GM23248 (cell line): ENCODE measurements at regions not wholly inside any gene's neighbourhood (a gene's known extent, or its start where the extent isn't known, plus 50 kb on each side); places are given as distances from the start of the nearest gene placed in this dataset.

Experiments
- EZH2 ChIP-seq: fragments of 200-600 bp; sonication (generic); IDR thresholded peaks from 2 replicates; pipeline ENCODE4 v1.6.1; 2018; ENCODE audit warnings: antibody characterized with exemption, mild to moderate bottlenecking; ENCODE audit not compliant: insufficient read depth, poor library complexity, severe bottlenecking
- EZH2phosphoT487 ChIP-seq: fragments of 200-600 bp; sonication (generic); IDR thresholded peaks from 2 replicates; pipeline ENCODE4 v1.6.1; 2018; ENCODE audit warnings: antibody characterized with exemption, moderate library complexity, mild to moderate bottlenecking, low read depth; ENCODE audit not compliant: insufficient read depth

DNA sequence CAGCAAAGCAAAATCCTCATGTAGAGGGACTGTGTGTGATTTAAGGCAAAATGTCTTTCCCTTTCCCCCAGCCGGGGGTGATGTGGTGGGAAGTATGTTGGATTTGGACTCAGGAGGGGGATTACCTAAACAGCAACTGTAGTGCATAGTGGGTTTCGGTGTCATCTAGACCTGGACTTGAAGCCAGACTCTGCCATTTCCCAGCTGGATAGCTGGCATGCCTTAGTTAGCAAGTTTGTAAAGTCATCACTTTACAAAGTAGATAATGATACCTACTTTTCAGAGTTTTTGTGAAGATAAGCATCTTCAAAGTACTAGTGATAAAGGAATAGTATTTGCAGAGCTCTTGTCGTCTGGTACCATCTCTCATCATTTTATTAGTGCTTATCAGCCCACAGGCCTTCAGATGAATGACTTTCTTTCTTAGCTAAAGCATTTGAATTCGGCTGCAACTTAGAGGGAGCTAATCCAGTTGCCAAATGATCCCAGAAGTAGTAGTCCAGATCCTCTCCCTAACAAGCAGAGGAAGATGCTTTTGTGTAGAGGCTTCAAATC, 56.2 kb upstream of the ROR1 start:
- TF ChIP-seq EZH2 (no peak), EZH2phosphoT487 (no peak)
